PFSK-1 (cell line): ENCODE measurements at regions not wholly inside any gene's neighbourhood (a gene's known extent, or its start where the extent isn't known, plus 50 kb on each side); places are given as distances from the start of the nearest gene placed in this dataset.

Experiments
- FOXP2 ChIP-seq: optimal IDR thresholded peaks from 2 replicates; pipeline ENCODE3; 2011; ENCODE audit warnings: borderline replicate concordance, control low read depth, inconsistent platforms; ENCODE audit not compliant: insufficient read depth; ENCODE audit errors: extremely low read length, extremely low read depth
- POLR2AphosphoS5 ChIP-seq: IDR thresholded peaks from 2 replicates; pipeline ENCODE4 v1.6.1; 2012; ENCODE audit warnings: low read depth, mild to moderate bottlenecking, control low read depth, low read length, moderate library complexity
- SIN3A ChIP-seq: IDR thresholded peaks from 2 replicates; pipeline ENCODE4 v1.6.1; 2012; ENCODE audit warnings: mild to moderate bottlenecking, low read length, moderate library complexity, borderline replicate concordance; ENCODE audit not compliant: insufficient read depth
- TAF1 ChIP-seq: IDR thresholded peaks from 2 replicates; pipeline ENCODE4 v1.6.1; 2012; ENCODE audit warnings: low read length, control low read depth, borderline replicate concordance; ENCODE audit not compliant: insufficient read depth
- TF ChIP-seq, protein P1 (sequence below), 2 experiments: IDR thresholded peaks; 2 replicates each; pipeline versions ENCODE4 v1.6.1 to v1.8.0; 2011 to 2012; ENCODE audit warnings: low read depth in 2 of 2, low read length in 2 of 2, control low read depth in 1 of 2, inconsistent platforms in 1 of 2, mild to moderate bottlenecking in 1 of 2, moderate library complexity in 1 of 2; ENCODE audit not compliant: insufficient read depth in 1 of 2

DNA sequence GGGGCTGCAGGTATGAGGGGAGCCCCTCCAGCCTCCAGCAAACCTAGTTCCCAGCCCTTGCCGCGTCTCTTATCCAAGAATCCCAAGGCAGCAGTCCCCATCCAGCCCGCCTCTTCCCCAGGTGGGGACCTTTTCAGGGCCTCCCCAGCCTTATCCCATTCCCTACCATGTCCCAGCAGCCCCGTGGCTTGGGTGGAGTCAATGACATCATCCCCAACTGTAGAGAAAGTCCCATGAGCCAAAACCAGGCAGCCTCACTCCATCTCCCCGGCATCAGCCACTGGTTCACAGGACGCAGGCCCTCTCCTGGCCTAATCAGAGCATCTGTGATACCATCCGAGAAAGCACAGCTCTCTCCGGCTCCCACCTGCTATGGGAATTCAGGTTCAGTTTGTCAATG is 131.0 kb downstream of the NCOR2 start:
- TF ChIP-seq, protein P1, sequence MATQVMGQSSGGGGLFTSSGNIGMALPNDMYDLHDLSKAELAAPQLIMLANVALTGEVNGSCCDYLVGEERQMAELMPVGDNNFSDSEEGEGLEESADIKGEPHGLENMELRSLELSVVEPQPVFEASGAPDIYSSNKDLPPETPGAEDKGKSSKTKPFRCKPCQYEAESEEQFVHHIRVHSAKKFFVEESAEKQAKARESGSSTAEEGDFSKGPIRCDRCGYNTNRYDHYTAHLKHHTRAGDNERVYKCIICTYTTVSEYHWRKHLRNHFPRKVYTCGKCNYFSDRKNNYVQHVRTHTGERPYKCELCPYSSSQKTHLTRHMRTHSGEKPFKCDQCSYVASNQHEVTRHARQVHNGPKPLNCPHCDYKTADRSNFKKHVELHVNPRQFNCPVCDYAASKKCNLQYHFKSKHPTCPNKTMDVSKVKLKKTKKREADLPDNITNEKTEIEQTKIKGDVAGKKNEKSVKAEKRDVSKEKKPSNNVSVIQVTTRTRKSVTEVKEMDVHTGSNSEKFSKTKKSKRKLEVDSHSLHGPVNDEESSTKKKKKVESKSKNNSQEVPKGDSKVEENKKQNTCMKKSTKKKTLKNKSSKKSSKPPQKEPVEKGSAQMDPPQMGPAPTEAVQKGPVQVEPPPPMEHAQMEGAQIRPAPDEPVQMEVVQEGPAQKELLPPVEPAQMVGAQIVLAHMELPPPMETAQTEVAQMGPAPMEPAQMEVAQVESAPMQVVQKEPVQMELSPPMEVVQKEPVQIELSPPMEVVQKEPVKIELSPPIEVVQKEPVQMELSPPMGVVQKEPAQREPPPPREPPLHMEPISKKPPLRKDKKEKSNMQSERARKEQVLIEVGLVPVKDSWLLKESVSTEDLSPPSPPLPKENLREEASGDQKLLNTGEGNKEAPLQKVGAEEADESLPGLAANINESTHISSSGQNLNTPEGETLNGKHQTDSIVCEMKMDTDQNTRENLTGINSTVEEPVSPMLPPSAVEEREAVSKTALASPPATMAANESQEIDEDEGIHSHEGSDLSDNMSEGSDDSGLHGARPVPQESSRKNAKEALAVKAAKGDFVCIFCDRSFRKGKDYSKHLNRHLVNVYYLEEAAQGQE (IDR thresholded peaks at IDR 0.05; ENCODE audit: insufficient read depth in 1 of 2, low read depth in 2 of 2, low read length in 2 of 2): no peak

DNA sequence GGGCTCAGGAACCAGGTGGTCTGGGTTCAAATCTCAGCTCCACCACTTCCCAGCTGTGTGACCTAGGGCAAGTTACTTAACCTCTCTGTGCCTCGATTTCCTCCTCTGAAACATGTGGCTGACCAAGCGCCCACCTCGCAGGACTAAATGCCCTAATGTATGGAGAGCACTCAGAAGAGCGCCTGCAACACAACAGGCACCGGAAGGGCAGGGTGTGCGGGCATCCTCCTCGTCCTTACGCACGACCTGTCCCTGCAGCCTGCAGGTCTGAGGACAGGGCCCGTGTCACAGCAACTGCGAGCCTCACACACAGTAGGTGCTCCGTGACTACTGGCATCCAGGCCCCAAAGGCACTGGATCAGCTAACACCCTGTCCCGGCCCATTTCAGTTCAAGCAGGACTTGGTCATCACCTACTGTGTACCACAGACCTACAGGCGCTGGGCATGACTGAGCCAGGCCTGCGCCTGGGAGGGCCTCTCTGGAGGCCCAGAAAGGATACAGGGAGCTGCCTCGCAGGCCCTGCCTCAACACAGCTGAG is 131.5 kb downstream of the NCOR2 start:
- no peak for TF ChIP-seq TAF1
- TF ChIP-seq, protein P1 (IDR thresholded peaks at IDR 0.05; ENCODE audit: insufficient read depth in 1 of 2, low read depth in 2 of 2, low read length in 2 of 2): no peak
- no peak for TF ChIP-seq POLR2AphosphoS5
- TF ChIP-seq FOXP2: no peak
- TF ChIP-seq SIN3A: no peak

DNA sequence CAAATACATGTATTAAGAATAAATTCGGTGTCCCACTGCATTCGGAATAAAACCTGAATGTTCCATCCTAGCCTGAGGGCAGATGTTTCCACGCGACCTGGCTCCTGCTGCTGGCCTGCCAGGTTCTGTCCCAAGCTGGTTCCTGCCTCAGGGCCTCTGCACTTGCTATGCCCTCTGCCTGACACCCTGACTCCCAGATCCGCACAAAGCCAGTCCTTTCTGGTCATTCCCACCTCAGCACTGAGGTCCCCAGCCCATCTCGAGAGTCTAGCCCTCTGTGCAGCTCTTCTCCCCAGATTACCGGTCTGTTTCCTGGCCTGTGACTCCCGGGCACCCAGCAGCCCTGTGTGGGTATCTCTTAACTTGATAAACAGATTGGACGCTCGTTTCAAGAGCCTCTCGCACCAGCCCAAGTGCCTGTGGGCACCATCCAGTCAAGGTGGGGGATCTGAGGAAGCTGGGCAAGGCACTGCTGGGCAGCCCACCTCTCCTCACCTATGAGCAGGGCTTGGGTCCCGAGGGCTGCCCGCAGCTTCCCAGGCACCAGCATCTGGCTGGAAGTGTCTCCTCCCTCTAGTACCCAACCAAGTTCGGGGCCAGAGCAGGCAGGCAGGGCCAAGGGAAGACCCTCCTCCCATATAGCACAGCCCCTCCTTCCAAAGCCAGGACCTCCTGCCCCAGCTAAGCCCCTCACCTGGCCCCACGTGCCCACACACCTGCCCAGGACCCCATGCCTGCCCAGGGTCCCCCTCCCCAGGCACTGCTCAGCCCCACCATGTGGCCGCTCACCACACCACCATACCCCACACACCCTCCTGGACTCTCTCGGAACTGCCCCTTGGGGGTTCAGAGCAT is 132.2 kb downstream of the NCOR2 start:
- TF ChIP-seq TAF1 (no peak), SIN3A (no peak), FOXP2 (no peak), POLR2AphosphoS5 (no peak)
- TF ChIP-seq, protein P1 (IDR thresholded peaks at IDR 0.05; ENCODE audit: insufficient read depth in 1 of 2, low read depth in 2 of 2, low read length in 2 of 2): no peak

DNA sequence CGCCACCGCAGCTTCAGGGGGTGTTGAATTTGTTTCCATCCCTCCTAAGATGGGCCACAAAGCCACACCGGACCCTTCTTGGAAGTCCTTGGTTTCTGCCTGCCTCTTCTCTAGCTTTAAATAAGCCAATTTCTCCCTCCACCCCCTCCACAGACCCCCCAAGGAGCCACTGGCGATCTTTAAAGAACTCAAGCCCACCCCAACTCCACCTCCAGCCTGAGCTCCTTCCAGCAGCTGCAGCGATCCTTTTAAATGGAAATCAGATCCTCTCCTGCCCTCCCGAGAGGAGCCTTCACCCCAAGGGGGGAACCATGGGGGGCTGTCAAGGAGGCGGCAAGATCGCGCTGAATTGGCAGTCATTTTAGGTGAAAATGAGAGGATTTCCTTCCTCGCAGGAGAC is 133.1 kb downstream of the NCOR2 start:
- TF ChIP-seq FOXP2 (no peak), SIN3A (no peak), POLR2AphosphoS5 (no peak), TAF1 (no peak)
- TF ChIP-seq, protein P1 (IDR thresholded peaks at IDR 0.05; ENCODE audit: insufficient read depth in 1 of 2, low read depth in 2 of 2, low read length in 2 of 2): no peak

DNA sequence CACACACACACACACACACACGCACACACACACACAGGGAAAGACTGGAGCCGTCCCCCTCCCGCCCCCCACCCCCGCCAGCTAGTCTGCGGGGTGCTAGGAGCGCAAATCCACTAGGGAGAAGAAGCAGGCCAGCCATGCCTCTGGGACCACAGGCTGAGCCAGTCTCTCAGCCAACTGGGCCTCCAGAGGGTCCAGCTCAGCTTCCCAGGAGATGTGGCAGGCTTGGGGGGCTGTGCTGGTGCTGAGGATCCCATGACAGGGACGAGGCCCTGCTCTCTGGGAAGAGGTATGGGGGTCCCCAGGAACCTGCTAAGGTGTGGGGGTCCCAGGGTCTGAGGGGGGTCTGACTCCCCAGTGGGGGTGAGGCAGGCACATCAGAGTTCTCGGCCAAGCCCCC is 133.5 kb downstream of the NCOR2 start:
- no peak for TF ChIP-seq FOXP2
- TF ChIP-seq POLR2AphosphoS5: no peak
- no peak for TF ChIP-seq TAF1
- no peak for TF ChIP-seq SIN3A
- TF ChIP-seq, protein P1 (IDR thresholded peaks at IDR 0.05; ENCODE audit: insufficient read depth in 1 of 2, low read depth in 2 of 2, low read length in 2 of 2): no peak
